Upper lobe of left lung (tissue), 4 donors: ENCODE measurements at regions not wholly inside any gene's neighbourhood (a gene's known extent, or its start where the extent isn't known, plus 50 kb on each side); places are given as distances from the start of the nearest gene placed in this dataset.

Experiments
- CTCF ChIP-seq, 6 experiments: fragments of 450-650 bp in 4 of 6; fragments of 200-600 bp in 2 of 6; sonication (generic) in 2 of 6; IDR thresholded peaks; one replicate each; pipeline ENCODE4 v1.5.1; 2016 to 2019; ENCODE audit warnings: antibody characterized with exemption in 6 of 6
- POLR2A ChIP-seq, 4 donors: fragments of 450-650 bp; IDR thresholded peaks; one replicate each; pipeline ENCODE4 v1.5.1; 2016 to 2017; ENCODE audit warnings: antibody characterized with exemption in 4 of 4, mild to moderate bottlenecking in 2 of 4

GRCh38 chr14:97080991-97081390, 283.8 kb downstream of the VRK1 start:
- TF ChIP-seq CTCF (IDR thresholded peaks at IDR 0.05) (no peak), POLR2A (IDR thresholded peaks at IDR 0.05) (no peak)
